ENCODE measurements at regions not wholly inside any gene's neighbourhood (a gene's known extent, or its start where the extent isn't known, plus 50 kb on each side); places are given as distances from the start of the nearest gene placed in this dataset.
"Not testable (repeated sequence)": the region's sequence is repeated elsewhere in the genome, so short reads cannot be mapped to it uniquely, and the experiment has no call there.

DNA sequence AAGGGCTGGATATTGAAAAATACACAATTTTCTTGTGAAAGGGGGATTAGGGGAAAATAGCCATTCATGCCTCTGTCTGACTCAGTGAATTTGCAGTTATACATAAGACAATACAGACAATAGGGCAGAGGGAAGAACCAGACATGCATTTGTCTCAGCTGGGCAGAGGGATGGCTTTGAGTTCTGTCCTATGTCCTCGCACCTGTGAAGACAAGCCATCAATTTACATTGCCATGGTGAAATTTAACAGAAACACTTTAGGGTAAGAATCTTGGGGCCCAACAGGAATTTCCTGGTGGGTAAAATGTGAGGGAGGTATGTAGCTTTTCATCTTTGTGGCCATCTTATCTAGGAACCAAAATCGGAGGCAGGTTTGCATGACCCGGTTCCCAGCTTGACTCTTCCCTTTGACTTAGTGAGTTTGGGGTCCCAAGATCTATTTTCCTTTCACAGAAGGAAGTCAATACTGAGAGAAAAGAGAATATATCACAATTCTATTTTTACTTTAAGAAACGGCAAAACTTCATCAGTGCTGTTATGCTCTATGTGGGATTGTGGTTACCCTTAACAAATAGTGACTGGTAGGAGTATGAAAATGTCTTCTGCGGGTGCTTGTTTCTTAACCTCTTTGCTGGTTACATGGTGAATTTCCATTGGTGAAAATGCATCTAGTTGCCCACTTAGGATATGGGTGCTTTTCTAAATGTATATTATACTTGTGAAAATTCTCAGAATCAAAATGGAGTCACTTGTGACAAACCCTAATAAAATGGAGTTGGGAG lies 221.8 kb downstream of the SPP2 start:
- no peak for DNase-seq

DNA sequence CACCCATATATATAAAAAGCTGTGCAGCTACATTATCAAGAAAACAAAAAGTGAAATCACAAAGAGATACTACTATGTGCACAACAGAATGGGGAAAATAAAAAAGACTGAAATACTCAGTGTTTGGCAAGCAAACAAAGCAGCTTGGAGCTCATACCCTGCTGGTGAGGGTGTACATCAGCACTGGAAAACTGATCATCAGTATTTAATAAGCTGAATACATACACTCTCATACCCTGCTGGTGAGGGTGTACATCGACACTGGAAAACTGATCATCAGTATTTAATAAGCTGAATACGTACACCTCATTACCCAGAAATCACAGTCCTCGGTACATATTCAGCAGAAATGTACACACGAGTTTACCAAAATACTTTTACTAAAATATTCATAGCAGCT lies 220.8 kb downstream of the SPP2 start:
- no peak for DNase-seq

DNA sequence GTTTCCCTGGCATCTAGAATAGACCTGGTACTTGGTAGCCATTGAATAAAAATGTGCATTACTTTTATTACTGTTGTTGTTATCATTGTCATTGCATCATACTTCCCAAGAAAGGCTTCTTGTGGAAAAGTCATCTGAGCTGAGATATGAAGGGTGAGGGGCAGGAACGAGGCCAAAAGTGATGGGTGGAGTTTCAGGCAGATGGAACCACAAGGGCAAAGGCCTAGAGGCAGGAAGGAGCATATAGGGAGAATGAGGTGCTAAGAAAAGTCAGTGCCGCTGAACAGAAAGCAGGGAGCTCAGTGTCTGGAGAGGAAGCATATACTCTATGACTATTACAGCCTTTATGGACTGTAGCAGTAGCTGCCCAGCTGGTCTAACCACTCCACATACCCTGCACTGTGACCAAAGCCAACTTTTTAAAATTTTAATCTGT lies 219.3 kb downstream of the SPP2 start:
- no peak for DNase-seq

DNA sequence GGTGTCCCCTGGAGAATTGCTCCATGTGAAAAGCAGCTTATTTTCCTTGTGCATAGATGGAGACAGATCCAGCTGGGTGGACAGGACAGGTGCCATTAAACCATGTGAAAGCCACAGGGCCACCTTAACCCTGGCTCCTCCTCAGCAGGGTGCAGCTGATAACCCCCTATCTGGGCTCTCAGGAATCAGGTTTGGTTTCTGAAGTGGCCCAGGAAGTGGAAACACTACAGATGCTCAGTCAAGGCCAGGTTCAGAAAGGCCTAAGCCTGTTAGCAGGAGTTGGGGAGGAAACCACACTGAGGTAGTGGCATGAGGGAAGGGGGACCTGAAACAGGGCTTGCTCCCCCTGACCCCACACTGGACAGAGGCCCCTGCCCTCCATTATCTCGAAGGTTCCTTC lies 217.0 kb downstream of the SPP2 start:
- no peak for DNase-seq

DNA sequence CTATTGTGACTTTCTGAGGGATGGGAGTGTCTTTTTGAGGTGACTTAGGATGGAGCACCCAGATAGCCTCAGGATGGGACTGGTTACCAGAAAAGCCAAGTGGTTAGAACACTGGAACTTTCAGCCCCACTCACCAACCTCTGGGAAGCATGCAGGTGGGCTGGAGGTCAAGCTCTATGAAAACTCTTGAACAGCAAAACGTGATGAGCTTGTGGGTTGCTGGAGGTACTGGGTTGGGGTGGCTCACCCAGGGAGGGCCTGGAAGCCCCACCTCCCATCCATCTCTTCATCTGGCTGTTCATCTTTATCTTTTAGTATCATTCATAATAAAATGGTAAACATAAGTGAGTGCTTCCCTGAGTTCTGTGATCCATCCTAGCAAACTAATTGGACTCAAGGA lies 216.4 kb downstream of the SPP2 start:
- DNase-seq, result no peak

DNA sequence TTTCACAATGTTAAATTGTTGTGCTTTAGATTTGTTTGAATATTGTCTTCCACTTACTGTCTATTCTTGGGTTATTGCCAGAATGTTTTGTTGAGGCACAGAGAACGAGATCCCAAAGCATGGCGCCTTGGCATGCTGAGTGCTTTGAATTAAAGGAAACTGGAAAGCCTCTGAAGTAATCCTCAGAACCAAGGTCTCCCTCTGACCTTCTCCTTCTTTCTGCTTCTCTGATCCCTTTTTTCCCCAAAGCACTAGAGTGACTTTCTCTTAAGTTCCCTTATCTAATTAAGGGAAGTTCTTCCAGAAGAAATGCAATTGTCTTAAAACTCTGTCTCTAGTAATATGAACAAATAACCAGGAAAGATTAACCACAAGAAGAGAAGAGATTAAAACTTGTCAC lies 214.7 kb downstream of the SPP2 start:
- DNase-seq, result no peak

DNA sequence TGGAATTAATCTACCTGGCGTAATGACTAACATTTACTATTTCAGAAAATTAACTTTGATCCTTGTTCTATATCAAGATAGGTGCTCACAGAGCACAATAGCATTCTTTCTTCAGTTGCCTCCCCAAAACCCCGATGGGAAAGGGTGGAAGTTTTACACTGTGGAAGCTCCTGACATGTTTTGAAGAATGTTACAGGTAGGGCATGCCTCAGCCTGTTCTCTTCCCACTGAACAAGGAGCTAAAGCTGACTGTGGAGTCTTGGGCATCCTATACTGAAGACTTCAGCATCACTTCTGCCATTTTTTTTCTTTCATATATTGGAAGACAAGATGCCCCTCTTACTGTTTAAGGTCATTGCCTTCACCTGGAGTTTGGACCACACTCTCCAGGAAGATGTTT lies 211.2 kb downstream of the SPP2 start:
- no peak for DNase-seq

DNA sequence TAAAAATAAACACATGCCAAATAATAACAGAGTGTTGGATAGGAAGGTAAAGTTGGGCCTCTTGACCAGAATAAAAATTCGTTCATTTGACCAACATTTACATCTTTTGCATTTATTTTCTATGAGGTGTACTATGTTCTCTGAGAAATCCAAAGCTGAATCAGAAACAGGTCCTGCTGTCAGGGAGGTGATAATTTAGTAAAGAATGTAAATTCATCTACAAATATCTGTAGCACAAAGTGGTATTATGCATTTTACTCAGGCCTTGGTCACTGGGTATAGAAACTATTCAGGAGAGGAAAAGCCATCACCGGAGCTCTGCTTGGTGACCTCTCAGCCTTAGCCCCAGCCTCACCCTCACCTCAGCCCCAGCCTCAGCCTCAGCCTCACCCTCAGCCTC lies 208.9 kb downstream of the SPP2 start:
- DNase-seq, result no peak

DNA sequence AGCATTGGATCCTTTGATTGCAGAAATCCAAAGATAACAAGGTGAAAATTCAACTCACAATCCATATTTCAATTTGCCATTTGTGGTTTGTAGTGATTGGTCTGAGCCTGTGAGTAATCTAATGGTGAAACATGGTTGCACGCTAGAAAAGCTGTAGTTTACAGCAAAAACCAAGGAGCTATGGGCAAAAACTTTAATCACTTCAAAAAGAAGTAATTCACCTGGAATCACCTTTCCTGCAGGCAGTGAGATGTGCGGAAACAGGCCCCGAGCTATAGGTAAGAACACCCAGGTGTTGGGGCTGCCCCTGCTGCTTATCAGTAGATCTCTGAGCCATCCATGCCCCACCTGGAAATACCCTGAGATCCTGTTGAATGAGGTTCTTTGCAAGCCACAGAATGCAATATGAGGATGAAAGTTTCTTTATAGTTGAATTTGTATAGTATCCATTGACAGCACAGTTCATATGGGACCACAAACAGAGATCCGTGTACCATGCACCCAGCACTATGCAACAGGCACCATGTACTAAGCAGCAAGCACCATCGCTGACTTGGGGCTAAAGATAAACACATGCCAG lies 208.2 kb downstream of the SPP2 start:
- DNase-seq, result no peak

DNA sequence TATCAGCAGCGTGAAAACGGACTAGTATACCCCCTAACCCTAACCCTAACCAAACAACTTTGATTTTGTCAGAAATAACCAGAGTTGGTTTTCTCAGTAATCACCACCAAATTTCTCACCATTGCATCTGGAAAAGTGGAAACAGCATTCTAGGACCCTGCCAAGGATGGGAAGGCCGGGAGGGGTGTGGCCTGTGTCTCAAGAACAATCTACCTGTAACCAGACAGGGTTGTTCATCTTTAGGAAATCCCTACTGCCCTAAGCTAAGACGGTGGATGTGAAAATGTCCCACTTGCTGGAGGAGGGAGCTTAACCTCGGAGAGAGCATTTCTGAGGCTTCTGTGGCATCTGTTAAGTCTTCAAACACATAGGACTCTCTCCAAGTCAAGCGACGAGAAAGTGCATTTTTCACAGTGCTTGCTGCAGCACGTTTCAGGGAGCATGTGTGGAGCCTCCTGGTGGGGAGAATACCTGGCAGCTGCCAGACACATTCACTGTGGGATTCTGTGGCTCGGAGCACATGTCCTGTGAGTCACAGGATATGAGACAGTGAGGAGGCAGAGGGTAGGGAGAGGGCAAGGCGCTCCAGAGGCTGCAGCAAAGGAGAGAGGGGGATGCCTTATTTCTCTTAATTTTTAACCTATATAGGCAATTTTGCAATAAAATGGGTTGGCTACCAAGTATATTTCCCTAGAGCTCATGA lies 207.5 kb downstream of the SPP2 start:
- no peak for DNase-seq

DNA sequence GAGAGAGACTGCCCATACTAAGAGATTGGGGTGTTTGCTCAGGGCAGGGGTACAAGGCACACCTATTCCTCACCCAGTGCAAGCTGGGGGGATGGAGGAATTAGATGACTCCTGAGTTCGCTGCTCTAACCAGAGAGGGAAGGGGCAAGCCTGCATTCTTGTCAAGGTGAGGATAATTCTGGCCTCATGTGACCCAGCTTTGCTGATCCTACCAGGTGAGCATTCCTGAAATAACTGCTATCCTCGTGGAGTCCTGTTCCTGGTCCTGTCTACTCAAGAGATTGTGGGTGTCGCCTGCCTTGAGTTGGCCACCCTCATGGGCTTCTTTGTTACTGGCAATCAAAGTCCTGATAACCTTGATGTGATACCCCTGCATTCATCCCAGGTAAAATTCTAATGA lies 206.0 kb downstream of the SPP2 start:
- DNase-seq, result no peak

DNA sequence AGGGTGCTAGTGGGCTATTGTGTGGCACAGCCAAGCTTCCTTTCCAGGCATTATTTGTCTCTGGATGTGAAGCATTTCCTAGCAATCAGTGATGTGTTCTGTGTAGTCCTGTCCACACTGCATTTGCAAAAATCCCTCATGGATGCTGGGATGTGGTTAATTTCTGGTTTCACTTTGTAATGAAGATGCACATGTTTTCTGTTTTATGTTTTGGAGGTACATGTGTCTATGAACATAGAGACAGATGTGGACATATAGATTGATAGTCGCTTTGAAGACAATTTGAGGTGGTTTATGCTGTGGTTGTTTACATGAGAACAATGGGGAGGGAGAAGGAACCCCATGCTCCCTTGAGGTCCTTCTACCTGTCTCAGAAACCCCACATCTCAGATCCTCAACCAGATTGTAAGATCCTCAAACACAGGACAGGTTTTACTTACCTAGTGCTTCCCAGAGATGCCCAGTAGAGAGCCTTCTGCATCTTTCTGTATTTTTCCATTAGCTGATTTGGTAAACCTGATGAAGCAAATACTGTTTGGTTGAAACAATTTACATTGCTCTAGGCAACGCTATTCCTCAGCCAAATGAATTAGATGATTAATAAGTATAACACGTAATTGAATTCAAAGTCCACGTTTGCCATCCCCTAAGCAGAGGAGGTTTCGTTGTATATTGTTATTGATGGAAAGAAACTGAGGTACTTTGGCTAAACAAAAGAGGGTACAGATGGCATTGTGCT lies 204.4 kb downstream of the SPP2 start:
- no peak for DNase-seq

DNA sequence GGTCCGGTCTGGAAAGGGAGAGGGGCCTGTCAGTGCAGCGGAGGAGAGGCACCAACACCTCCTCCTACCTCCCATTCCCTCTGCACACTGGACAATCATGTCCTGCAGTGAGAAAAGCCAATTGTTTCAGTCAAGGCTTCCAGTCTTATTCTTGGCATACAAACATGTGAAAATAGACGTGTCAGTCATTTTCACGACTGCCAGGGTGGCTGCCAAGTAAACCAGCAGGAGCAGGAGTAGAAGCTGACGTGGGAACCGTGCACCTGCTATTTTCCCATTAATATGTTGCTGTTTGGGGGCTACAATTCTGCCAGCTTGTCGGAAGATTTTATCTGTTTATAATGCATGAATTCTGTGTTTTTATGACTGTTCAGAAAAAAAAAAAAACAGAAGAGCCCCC lies 202.3 kb downstream of the SPP2 start:
- DNase-seq, result no peak

DNA sequence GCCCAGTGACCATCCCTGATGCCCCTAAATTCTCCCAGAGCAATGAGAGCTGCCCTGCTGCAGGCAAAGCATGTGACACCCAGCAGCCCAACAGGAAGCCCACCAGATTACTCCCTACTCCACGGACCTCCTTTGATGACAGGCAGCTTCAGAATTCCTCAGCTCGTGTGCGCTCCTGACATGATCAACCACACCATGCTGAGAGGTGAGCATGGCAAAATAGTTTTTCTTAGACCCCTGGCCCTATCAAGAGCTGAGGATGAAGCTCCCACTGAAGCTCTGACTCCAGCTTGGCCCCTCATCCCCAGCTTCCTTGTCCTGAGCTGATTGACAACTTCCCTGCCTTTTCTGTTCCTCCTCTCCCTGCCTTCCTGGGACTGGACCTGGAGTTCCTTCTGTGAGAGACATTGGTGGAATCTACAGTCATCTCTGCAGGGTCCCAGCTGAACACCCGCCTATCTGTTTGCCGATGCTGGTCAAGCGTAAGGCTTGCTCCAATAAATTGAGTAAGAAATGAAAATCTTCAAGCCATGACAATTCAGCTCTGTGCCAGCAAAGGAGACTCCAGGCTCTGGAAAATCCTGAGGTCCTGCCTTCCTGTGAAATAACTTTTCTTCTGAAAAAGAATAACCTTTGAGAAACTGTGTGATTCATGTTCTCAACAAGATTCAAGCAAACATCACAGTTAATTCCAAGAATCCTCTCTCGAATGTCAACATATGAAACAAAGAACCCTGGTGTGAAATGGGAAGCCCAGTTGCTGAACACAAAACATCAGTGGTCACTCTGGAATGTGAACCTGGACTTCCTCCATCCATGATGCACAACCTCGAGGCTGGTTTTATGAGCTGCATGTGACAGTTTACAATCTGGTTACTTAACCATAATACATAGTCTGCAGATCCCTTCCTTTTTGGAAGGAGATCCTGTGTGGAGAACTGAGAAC lies 201.1 kb downstream of the SPP2 start:
- DNase-seq, result no peak

DNA sequence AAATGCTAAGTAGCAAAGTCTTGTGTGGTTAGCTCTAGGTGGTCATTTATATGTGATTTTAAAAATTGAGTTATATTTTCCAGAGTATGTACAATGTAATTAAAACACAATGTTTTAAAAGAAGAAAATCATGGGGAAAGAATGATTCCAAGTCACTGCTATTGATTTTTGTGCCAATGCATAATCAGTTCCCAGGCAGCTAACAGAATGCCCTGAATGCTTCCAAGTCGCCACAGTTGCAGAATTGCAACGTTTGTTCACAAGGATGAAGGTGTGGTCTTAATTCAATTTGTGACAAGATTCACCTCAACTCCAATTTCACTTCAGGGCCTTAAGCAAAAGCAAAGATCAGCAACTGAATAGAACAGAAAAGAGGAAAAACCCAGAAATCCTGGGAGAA lies 200.4 kb downstream of the SPP2 start:
- no peak for DNase-seq

DNA sequence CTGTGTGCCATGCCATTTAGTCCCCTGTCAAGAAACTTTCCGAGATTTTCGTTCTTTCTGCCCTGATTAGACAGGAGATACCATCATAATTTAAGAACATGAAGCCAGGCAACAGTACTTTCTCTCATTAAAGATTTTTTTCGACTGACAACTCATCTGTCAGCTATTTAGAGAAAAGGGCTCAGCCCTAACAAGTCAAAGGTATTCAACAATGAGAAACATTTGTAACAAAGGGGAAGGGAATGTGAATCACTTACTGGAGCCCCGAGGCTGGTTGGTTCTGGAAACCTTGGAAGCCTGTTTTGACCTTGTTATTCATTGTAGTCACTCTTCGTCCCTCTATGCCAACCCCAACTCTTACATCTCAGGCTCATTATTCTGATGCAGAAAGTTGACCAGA lies 199.4 kb downstream of the SPP2 start:
- no peak for DNase-seq

DNA sequence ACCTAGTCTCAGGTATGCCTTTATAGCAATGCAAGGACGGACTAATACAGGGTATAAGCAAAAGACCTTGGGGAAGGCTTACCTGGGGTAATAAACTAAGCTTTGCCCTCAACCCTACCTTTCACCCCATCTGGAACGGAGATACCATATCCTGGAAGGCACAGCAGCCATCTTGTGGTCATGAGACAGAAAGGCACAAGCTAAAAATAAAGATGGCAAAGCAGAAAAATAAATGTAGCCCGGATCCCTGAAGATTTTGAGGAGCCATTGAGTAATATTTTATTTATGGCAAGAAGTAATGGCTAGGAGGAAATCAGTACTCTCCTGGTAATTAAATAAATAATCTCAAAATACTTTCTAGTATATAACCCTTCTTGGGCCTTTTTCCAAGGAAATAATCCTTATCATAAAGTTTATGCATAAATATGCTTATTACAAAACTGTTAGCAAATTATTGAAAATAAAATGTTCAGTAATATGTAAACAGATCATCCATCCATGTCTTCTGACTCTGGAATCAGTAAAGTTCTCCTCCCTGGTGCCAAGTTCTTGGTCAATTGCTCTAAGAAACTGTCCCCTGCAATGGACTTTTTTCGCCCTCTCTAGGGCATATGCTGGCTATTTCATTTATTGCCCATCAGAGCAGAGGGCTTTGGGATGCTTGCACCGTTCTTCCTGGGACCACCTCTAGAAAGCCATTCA lies 198.7 kb downstream of the SPP2 start:
- no peak for DNase-seq

DNA sequence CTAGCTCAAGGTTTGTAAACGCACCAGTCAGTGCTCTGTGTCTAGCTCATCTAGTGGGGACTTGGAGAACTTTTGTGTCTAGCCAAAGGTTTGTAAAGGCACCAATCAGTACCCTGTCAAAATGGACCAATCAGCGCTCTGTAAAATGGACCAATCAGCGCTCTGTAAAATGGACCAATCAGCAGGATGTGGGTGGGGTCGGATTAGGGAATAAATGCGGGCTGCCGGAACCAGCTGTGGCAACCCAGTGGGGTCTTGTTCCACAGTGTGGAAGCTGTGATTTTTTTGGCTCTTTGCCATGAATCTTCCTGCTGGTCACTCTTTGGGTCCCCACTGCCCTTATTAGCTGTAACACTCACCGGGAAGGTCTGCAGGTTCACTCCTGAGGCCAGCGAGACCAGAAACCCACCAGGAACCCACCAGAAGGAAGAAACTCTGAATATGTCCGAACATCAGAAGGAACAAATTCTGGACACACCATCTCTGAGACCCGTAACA lies 197.8 kb downstream of the SPP2 start:
- DNase-seq, result not testable (repeated sequence)

DNA sequence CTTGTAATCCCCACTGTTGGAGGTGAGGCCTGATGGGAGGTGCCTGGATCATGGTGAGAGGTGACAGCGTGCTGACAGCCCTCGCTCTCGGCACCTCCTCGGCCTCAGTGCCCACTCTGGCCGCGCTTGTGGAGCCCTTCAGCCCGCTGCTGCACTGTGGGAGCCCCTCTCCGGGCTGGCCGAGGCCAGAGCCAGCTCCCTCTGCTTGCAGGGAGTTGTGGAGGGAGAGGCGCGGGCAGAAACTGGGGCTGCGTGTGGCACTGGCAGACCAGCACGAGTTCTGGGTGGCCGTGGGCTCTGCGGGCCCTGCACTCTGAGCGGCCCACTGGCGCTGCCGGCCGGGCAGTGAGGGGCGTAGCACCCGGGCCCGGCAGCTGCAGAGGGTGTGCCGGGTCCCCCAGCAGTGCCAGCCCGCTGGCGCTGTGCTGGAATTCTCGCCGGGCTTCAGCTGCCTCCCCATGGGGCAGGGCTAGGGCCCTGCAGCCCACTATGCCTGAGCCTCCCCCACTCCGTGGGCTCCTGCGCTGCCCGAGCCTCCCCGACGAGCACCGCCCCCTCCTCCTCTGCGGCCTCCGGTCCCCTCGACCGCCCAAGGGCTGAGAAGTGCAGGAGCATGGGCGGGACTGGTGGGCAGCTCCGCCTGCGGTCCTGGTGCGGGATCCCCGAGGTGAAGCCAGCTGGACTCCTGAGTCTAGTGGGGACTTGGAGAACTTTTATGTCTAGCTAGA lies 197.1 kb downstream of the SPP2 start:
- DNase-seq, result no peak

DNA sequence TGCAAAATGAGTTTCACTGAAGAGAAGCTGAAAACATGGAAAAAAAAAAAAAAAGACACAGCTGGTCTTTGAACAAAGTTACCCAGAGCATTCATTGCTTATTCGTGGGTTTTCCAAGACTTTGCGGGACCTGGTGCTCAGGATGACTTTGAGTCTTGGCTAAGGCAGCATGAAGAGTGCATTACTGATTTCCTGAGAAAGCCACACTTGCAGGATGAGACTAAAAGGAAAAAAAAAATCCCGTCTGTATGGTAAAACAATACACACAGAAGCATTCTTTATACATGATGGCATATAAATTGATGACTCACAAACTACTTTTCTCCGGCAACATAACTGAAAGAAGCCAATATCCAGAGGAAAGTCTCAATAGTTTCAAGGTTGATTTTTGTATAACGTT lies 195.4 kb downstream of the SPP2 start:
- no peak for DNase-seq

Data from midbrain (tissue), 1 donor.